Stimulated activated CD4-positive, alpha-beta T cell treated with anti-CD3 and anti-CD28 coated beads, Interleukin-4, amount 100 ng/mL, for 1 hour (primary cell): ENCODE measurements at regions not wholly inside any gene's neighbourhood (a gene's known extent, or its start where the extent isn't known, plus 50 kb on each side); places are given as distances from the start of the nearest gene placed in this dataset.
"Not testable (repeated sequence)": the region's sequence is repeated elsewhere in the genome, so short reads cannot be mapped to it uniquely, and the experiment has no call there.

Experiments
- DNase-seq: peaks from one replicate; pipeline ENCODE4 v3.0.0-alpha.2; 2020

GRCh38 chr14:66295386-66295785 lies 190.8 kb upstream of the CCDC196 start:
- no peak for DNase-seq

- no peak for DNase-seq
These were observed 185.3 kb upstream of the CCDC196 start for GRCh38 chr14:66300886-66301285.

GRCh38 chr14:66306101-66306500 lies 180.1 kb upstream of the CCDC196 start:
- no peak for DNase-seq

- no peak for DNase-seq
These were observed 175.1 kb upstream of the CCDC196 start for GRCh38 chr14:66311058-66311457.

- DNase-seq = no peak
These were observed 174.2 kb upstream of the CCDC196 start for GRCh38 chr14:66311990-66312389.

GRCh38 chr14:66312451-66312850 lies 173.7 kb upstream of the CCDC196 start:
- DNase-seq = no peak

- no peak for DNase-seq
These were observed 171.1 kb upstream of the CCDC196 start for GRCh38 chr14:66315098-66315497.

GRCh38 chr14:66315548-66315947 lies 170.6 kb upstream of the CCDC196 start:
- DNase-seq = no peak

- no peak for DNase-seq
These were observed 163.6 kb upstream of the CCDC196 start for GRCh38 chr14:66322564-66322963.

GRCh38 chr14:66330228-66330627 lies 155.9 kb upstream of the CCDC196 start:
- DNase-seq = no peak

GRCh38 chr14:66330916-66331315 lies 155.3 kb upstream of the CCDC196 start:
- no peak for DNase-seq

GRCh38 chr14:66333293-66333692 lies 152.9 kb upstream of the CCDC196 start:
- not testable (repeated sequence) for DNase-seq

GRCh38 chr14:66341239-66341638 lies 144.9 kb upstream of the CCDC196 start:
- DNase-seq = no peak

GRCh38 chr14:66345986-66346385 lies 140.2 kb upstream of the CCDC196 start:
- DNase-seq = no peak

- DNase-seq = no peak
These were observed 134.9 kb upstream of the CCDC196 start for GRCh38 chr14:66351310-66351709.

- DNase-seq = no peak
These were observed 126.7 kb upstream of the CCDC196 start for GRCh38 chr14:66359500-66359899.

GRCh38 chr14:66360366-66360926 lies 125.7 kb upstream of the CCDC196 start:
- DNase-seq = no peak

- DNase-seq = no peak
These were observed 125.2 kb upstream of the CCDC196 start for GRCh38 chr14:66361013-66361412.

GRCh38 chr14:66365388-66365787 lies 120.8 kb upstream of the CCDC196 start:
- no peak for DNase-seq

- no peak for DNase-seq
These were observed 116.9 kb upstream of the CCDC196 start for GRCh38 chr14:66369157-66369697.

GRCh38 chr14:66371776-66372175 lies 114.4 kb upstream of the CCDC196 start:
- DNase-seq = no peak

GRCh38 chr14:66375046-66375964 lies 110.9 kb upstream of the CCDC196 start:
- DNase-seq = no peak

GRCh38 chr14:66377574-66377973 lies 108.6 kb upstream of the CCDC196 start:
- DNase-seq = no peak
